Ovary (tissue), 3 donors: ENCODE measurements at regions not wholly inside any gene's neighbourhood (a gene's known extent, or its start where the extent isn't known, plus 50 kb on each side); places are given as distances from the start of the nearest gene placed in this dataset.

Experiments
- POLR2A ChIP-seq: fragments of 450-650 bp; IDR thresholded peaks from one replicate; pipeline ENCODE4 v1.6.1; 2017; ENCODE audit warnings: antibody characterized with exemption, mild to moderate bottlenecking, moderate library complexity
- TF ChIP-seq, protein P1 (sequence below), 3 donors: fragments of 450-650 bp in 2 of 3; fragments of 200-600 bp in 1 of 3; IDR thresholded peaks; one replicate each; pipeline versions ENCODE4 v1.5.1 to v1.8.0; 2016 to 2022; ENCODE audit warnings: antibody characterized with exemption in 3 of 3, mild to moderate bottlenecking in 1 of 3
- donor health status: DM: no; HTN: no; CAD: no.

- TF ChIP-seq, protein P1, sequence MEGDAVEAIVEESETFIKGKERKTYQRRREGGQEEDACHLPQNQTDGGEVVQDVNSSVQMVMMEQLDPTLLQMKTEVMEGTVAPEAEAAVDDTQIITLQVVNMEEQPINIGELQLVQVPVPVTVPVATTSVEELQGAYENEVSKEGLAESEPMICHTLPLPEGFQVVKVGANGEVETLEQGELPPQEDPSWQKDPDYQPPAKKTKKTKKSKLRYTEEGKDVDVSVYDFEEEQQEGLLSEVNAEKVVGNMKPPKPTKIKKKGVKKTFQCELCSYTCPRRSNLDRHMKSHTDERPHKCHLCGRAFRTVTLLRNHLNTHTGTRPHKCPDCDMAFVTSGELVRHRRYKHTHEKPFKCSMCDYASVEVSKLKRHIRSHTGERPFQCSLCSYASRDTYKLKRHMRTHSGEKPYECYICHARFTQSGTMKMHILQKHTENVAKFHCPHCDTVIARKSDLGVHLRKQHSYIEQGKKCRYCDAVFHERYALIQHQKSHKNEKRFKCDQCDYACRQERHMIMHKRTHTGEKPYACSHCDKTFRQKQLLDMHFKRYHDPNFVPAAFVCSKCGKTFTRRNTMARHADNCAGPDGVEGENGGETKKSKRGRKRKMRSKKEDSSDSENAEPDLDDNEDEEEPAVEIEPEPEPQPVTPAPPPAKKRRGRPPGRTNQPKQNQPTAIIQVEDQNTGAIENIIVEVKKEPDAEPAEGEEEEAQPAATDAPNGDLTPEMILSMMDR (IDR thresholded peaks at IDR 0.05): no peak
- TF ChIP-seq POLR2A: no peak
Observed at GRCh38 chr4:23364167-23364566, 525.7 kb downstream of the PPARGC1A start.
